Suprapubic skin (tissue), 4 donors: ENCODE measurements at regions not wholly inside any gene's neighbourhood (a gene's known extent, or its start where the extent isn't known, plus 50 kb on each side); places are given as distances from the start of the nearest gene placed in this dataset.

Source experiments
- DNase-seq, 2 donors: peaks; one replicate each; pipeline ENCODE4 v3.0.0-alpha.2; 2019; ENCODE audit warnings: low spot score in 2 of 2
- H3K27ac ChIP-seq: fragments of 200-600 bp; sonication (generic); one replicate; pipeline ENCODE4 v1.5.1; 2019
- H3K27me3 ChIP-seq: fragments of 200-600 bp; sonication (generic); one replicate; pipeline ENCODE4 v1.5.1; 2019
- H3K36me3 ChIP-seq: fragments of 200-600 bp; sonication (generic); one replicate; pipeline ENCODE4 v1.5.1; 2019
- H3K4me1 ChIP-seq: fragments of 200-600 bp; sonication (generic); one replicate; pipeline ENCODE4 v1.5.1; 2019
- H3K4me3 ChIP-seq: fragments of 200-600 bp; sonication (generic); one replicate; pipeline ENCODE4 v1.5.1; 2019; ENCODE audit warnings: mild to moderate bottlenecking
- H3K9me3 ChIP-seq: fragments of 200-600 bp; sonication (generic); one replicate; pipeline ENCODE4 v1.5.1; 2019
- EP300 ChIP-seq: sonication (generic); formaldehyde crosslinking; IDR thresholded peaks from one replicate; pipeline ENCODE4 v1.6.1; 2017; ENCODE audit warnings: antibody characterized with exemption
- POLR2A ChIP-seq, 2 donors: fragments of 450-650 bp; IDR thresholded peaks; one replicate each; pipeline ENCODE4 v1.6.1; 2017; ENCODE audit warnings: antibody characterized with exemption in 2 of 2, mild to moderate bottlenecking in 2 of 2, moderate library complexity in 2 of 2
- POLR2AphosphoS5 ChIP-seq, 3 donors: sonication (generic); formaldehyde crosslinking; IDR thresholded peaks; one replicate each; pipeline ENCODE4 v1.6.1; 2017; ENCODE audit warnings: antibody characterized with exemption in 3 of 3
- WGBS: methylation state at CpG from one replicate; pipeline ENCODE4 v1.1.5; 2018; 5-methylcytosine and 5-hydroxymethylcytosine counted together
- TF ChIP-seq, protein P1 (sequence below), 2 donors: fragments of 200-600 bp in 1 of 2; fragments of 450-650 bp in 1 of 2; sonication (generic) in 1 of 2; IDR thresholded peaks; one replicate each; pipeline ENCODE4 v1.5.1; 2016 to 2019; ENCODE audit warnings: antibody characterized with exemption in 2 of 2, mild to moderate bottlenecking in 1 of 2, moderate library complexity in 1 of 2

DNA sequence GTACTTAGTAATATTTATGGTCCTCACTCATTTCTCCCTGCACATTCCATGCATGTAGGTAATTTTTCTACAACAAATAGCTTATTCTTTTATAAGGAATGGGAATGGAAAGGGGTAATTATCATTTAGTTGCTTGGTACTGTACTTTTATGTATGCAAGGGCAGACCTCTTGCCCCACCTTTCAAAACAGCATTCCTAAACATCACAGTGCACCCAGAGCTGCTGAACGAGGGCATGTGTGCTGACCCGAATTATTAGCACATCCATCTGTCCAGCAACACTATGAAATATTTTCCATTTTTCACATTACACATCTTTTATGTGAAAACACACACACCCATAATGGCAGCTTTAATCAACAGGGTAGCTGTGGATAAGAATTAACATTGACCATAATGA, 228.6 kb upstream of the ARRDC3 start:
- TF ChIP-seq, protein P1, sequence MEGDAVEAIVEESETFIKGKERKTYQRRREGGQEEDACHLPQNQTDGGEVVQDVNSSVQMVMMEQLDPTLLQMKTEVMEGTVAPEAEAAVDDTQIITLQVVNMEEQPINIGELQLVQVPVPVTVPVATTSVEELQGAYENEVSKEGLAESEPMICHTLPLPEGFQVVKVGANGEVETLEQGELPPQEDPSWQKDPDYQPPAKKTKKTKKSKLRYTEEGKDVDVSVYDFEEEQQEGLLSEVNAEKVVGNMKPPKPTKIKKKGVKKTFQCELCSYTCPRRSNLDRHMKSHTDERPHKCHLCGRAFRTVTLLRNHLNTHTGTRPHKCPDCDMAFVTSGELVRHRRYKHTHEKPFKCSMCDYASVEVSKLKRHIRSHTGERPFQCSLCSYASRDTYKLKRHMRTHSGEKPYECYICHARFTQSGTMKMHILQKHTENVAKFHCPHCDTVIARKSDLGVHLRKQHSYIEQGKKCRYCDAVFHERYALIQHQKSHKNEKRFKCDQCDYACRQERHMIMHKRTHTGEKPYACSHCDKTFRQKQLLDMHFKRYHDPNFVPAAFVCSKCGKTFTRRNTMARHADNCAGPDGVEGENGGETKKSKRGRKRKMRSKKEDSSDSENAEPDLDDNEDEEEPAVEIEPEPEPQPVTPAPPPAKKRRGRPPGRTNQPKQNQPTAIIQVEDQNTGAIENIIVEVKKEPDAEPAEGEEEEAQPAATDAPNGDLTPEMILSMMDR (IDR thresholded peaks at IDR 0.05) = no peak
- no peak for TF ChIP-seq POLR2AphosphoS5 (IDR thresholded peaks at IDR 0.05)
- no peak for TF ChIP-seq EP300
- TF ChIP-seq POLR2A (IDR thresholded peaks at IDR 0.05) = no peak
- no peak for DNase-seq
- H3K9me3 ChIP-seq = no peaks in the 10 kb centered on the region

GRCh38 chr5:91607675-91608074, 224.6 kb upstream of the ARRDC3 start:
- TF ChIP-seq, protein P1 (IDR thresholded peaks at IDR 0.05) = no peak
- TF ChIP-seq POLR2AphosphoS5 (IDR thresholded peaks at IDR 0.05) = no peak
- no peak for TF ChIP-seq POLR2A (IDR thresholded peaks at IDR 0.05)
- no peak for TF ChIP-seq EP300
- DNase-seq = no peak
- Histone ChIP-seq H3K4me3 (no peak overlapping the region), H3K36me3 (no peaks in the 10 kb centered on the region), H3K9me3 (no peaks in the 10 kb centered on the region), H3K4me1 (no peaks in the 10 kb centered on the region), H3K27ac (no peak overlapping the region), H3K27me3 (no peaks in the 10 kb centered on the region)

More for the DNA sequence above, 228.6 kb upstream of the ARRDC3 start:
- Histone ChIP-seq H3K27ac (no peak overlapping the region), H3K4me1 (no peaks in the 10 kb centered on the region), H3K27me3 (no peaks in the 10 kb centered on the region), H3K36me3 (no peaks in the 10 kb centered on the region), H3K4me3 (no peak overlapping the region)
- WGBS = 75% methylated on average over 2 of the region's 2 CpGs

- WGBS = 69% methylated on average over 5 of the region's 5 CpGs
- Histone ChIP-seq H3K9me3 (no peaks in the 10 kb centered on the region), H3K4me1 (no peaks in the 10 kb centered on the region)
Measured at GRCh38 chr5:91599863-91600262, 216.7 kb upstream of the ARRDC3 start.

DNA sequence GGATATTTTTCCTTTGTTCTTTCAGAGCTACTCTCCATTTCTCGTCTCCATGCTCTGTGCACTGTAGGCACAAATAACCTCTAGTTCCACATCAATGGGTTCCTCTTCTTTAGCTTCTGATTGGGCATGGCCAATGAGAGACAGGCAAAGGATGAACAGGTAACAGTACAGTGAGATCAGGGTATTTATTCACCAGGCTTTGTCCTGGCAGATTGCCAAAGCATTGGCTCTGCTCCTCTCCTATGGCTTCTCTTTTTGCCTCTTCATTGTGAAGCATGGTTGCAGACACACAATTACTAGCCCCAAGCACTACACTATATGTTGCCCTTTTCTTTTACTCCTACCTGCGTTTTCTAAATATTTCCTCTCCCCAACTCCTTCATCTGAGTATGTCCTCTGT, 215.1 kb upstream of the ARRDC3 start:
- TF ChIP-seq POLR2A (IDR thresholded peaks at IDR 0.05) = no peak
- TF ChIP-seq EP300 = no peak
- no peaks in the 10 kb centered on the region for H3K36me3 ChIP-seq
- H3K27ac ChIP-seq = no peak overlapping the region
- H3K27me3 ChIP-seq = no peaks in the 10 kb centered on the region
- WGBS = 81% methylated on average over 2 of the region's 2 CpGs
- no peaks in the 10 kb centered on the region for H3K4me1 ChIP-seq
- H3K9me3 ChIP-seq = peaks cover 5% of the 10 kb centered on the region
- DNase-seq = no peak
- no peak overlapping the region for H3K4me3 ChIP-seq

More at GRCh38 chr5:91599863-91600262, 216.7 kb upstream of the ARRDC3 start:
- Histone ChIP-seq H3K27ac (no peak overlapping the region), H3K36me3 (no peaks in the 10 kb centered on the region), H3K4me3 (no peak overlapping the region), H3K27me3 (no peaks in the 10 kb centered on the region)
- DNase-seq = no peak
- no peak for TF ChIP-seq EP300
- TF ChIP-seq, protein P1 (IDR thresholded peaks at IDR 0.05) = no peak
- no peak for TF ChIP-seq POLR2AphosphoS5 (IDR thresholded peaks at IDR 0.05)
- no peak for TF ChIP-seq POLR2A (IDR thresholded peaks at IDR 0.05)

DNA sequence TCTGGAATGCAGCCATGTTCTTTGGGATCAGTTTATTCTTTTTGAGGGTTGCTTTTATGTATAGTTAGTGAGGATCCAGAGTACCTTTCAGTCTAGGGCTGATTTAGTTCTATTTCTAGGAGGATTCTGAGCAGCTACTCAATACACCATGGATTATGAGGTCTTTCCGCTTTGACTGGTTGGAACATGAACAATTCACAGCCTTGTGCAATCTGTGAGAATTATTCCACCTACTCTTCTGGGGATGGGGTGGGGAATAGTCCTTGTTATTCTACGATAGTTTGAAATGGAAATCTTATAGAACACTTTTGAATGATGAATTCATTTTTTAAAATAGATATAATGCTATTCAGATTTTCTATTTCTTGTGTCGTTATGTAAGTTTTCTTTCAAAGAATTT, 212.3 kb upstream of the ARRDC3 start:
- no peaks in the 10 kb centered on the region for H3K27me3 ChIP-seq
- peaks cover 11% of the 10 kb centered on the region for H3K9me3 ChIP-seq
- no peaks in the 10 kb centered on the region for H3K4me1 ChIP-seq
- H3K4me3 ChIP-seq = no peak overlapping the region
- TF ChIP-seq POLR2AphosphoS5 (IDR thresholded peaks at IDR 0.05) = no peak
- no peak for TF ChIP-seq POLR2A (IDR thresholded peaks at IDR 0.05)
- TF ChIP-seq, protein P1 (IDR thresholded peaks at IDR 0.05) = no peak
- TF ChIP-seq EP300 = no peak
- H3K27ac ChIP-seq = no peak overlapping the region
- DNase-seq = no peak
- WGBS = 88% methylated on average over 3 of the region's 3 CpGs
- no peaks in the 10 kb centered on the region for H3K36me3 ChIP-seq

GRCh38 chr5:91591076-91591475, 208.0 kb upstream of the ARRDC3 start:
- no peaks in the 10 kb centered on the region for H3K36me3 ChIP-seq
- TF ChIP-seq EP300 (no peak), POLR2A (IDR thresholded peaks at IDR 0.05) (no peak), POLR2AphosphoS5 (IDR thresholded peaks at IDR 0.05) (no peak)
- TF ChIP-seq, protein P1 (IDR thresholded peaks at IDR 0.05) = no peak
- peaks cover 11% of the 10 kb centered on the region for H3K9me3 ChIP-seq
- no peak overlapping the region for H3K27ac ChIP-seq
- WGBS = 20% methylated on average over 1 of the region's 1 CpG
- H3K27me3 ChIP-seq = no peaks in the 10 kb centered on the region
- no peak overlapping the region for H3K4me3 ChIP-seq
- no peaks in the 10 kb centered on the region for H3K4me1 ChIP-seq
- no peak for DNase-seq
